ENCODE measurements at regions not wholly inside any gene's neighbourhood (a gene's known extent, or its start where the extent isn't known, plus 50 kb on each side); places are given as distances from the start of the nearest gene placed in this dataset.

- TF ChIP-seq, protein P1, sequence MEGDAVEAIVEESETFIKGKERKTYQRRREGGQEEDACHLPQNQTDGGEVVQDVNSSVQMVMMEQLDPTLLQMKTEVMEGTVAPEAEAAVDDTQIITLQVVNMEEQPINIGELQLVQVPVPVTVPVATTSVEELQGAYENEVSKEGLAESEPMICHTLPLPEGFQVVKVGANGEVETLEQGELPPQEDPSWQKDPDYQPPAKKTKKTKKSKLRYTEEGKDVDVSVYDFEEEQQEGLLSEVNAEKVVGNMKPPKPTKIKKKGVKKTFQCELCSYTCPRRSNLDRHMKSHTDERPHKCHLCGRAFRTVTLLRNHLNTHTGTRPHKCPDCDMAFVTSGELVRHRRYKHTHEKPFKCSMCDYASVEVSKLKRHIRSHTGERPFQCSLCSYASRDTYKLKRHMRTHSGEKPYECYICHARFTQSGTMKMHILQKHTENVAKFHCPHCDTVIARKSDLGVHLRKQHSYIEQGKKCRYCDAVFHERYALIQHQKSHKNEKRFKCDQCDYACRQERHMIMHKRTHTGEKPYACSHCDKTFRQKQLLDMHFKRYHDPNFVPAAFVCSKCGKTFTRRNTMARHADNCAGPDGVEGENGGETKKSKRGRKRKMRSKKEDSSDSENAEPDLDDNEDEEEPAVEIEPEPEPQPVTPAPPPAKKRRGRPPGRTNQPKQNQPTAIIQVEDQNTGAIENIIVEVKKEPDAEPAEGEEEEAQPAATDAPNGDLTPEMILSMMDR (IDR thresholded peaks at IDR 0.05; ENCODE audit: low read depth, low read length): no peak
- in situ Hi-C loops (cut with HindIII; ENCODE audit: low sequenced_read_pairs): no loop called here
Measured at GRCh38 chr16:85457366-85457765, 155.8 kb upstream of the GSE1 start.

GRCh38 chr16:85458968-85459367 is 154.2 kb upstream of the GSE1 start:
- in situ Hi-C loops (cut with HindIII; ENCODE audit: low sequenced_read_pairs): no loop called here
- H3K4me3 ChIP-seq (ENCODE audit: low read depth, low read length): no peak overlapping the region
- TF ChIP-seq, protein P1 (IDR thresholded peaks at IDR 0.05; ENCODE audit: low read depth, low read length): no peak
- no peak for DNase-seq (ENCODE audit: low read depth, low spot score)

More at GRCh38 chr16:85457366-85457765, 155.8 kb upstream of the GSE1 start:
- H3K4me3 ChIP-seq (ENCODE audit: low read depth, low read length): no peak overlapping the region
- no peak for DNase-seq (ENCODE audit: low read depth, low spot score)

GRCh38 chr16:85459529-85460251 is 153.4 kb upstream of the GSE1 start:
- DNase-seq (ENCODE audit: low read depth, low spot score): no peak
- H3K4me3 ChIP-seq (ENCODE audit: low read depth, low read length): no peak overlapping the region
- in situ Hi-C loops (cut with HindIII; ENCODE audit: low sequenced_read_pairs): no loop called here
- TF ChIP-seq, protein P1 (IDR thresholded peaks at IDR 0.05; ENCODE audit: low read depth, low read length): no peak

DNA sequence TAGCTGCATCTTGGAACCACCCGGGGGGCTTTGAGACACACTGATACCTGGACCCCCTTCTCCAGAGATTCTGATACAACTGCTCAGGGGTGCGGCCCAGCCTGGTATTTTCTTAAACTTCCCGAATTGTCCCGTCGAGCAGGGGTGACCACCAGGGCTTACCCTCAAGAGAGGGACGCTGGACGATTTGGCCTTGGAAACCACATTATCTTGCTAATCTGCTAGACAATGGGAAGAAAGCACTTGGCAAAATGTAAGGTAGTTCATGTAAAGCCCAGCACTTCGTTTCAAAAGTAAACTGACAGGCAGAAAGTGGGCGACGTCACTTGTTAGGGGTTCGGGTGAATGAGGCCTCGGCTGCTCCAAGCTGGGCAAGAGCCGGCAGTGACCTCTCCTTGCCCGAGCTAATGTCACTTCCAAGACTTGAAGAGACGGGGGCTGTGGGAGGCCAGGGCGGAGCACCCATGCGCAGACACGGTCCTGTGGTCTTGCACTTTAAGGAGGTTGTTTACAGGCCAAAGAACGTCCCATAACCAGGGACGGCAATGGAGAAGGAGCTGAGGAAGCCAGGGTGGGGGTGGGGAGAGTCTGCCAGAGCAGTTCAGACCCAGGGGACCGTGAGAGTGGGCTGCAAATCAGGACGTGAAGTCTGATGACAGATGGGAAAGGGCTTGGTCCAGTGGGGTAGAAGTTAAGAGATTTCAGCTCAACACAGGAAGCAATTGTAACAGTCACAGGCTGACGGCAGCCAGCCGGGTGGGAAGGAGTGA is 152.7 kb upstream of the GSE1 start:
- in situ Hi-C loops (cut with HindIII; ENCODE audit: low sequenced_read_pairs): no loop called here
- DNase-seq (ENCODE audit: low read depth, low spot score): no peak
- no peak overlapping the region for H3K4me3 ChIP-seq (ENCODE audit: low read depth, low read length)
- TF ChIP-seq, protein P1 (IDR thresholded peaks at IDR 0.05; ENCODE audit: low read depth, low read length): no peak

GRCh38 chr16:85461022-85461813 is 151.9 kb upstream of the GSE1 start:
- no peak for DNase-seq (ENCODE audit: low read depth, low spot score)
- in situ Hi-C loops (cut with HindIII; ENCODE audit: low sequenced_read_pairs): no loop called here

More at GRCh38 chr16:85461022-85461813, 151.9 kb upstream of the GSE1 start:
- TF ChIP-seq, protein P1 (IDR thresholded peaks at IDR 0.05; ENCODE audit: low read depth, low read length): no peak
- no peak overlapping the region for H3K4me3 ChIP-seq (ENCODE audit: low read depth, low read length)

Data from astrocyte of the spinal cord (primary cell).